Hepatic stellate cell (primary cell): ENCODE measurements at regions not wholly inside any gene's neighbourhood (a gene's known extent, or its start where the extent isn't known, plus 50 kb on each side); places are given as distances from the start of the nearest gene placed in this dataset.

Experiments used
- DNase-seq: peaks from one replicate; pipeline ENCODE4 v3.0.0; 2011; ENCODE audit warnings: low spot score

GRCh38 chr5:142508591-142508990 is 177.3 kb downstream of the FGF1 start:
- DNase-seq, result no peak

- DNase-seq, result no peak
Measured at GRCh38 chr5:142507531-142508372, 178.1 kb downstream of the FGF1 start.

DNA sequence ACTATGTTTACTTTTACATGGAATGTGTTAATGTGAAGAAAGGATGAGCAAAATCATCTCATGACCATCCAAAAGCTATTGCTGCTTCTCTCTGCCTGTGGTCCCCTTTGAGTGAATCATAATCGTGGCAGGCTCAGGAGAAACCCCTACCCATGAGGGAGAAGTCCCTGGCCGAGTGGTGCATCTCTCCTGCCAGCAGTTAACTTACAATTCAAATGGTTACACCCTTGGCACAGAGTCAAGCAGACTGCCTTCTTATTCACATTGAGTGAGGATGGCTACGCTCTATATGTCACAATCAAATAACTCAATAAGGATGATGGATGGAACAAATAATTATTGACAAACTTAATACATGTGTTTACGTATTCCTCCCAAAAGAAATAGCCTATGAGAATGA is 179.1 kb downstream of the FGF1 start:
- no peak for DNase-seq

DNA sequence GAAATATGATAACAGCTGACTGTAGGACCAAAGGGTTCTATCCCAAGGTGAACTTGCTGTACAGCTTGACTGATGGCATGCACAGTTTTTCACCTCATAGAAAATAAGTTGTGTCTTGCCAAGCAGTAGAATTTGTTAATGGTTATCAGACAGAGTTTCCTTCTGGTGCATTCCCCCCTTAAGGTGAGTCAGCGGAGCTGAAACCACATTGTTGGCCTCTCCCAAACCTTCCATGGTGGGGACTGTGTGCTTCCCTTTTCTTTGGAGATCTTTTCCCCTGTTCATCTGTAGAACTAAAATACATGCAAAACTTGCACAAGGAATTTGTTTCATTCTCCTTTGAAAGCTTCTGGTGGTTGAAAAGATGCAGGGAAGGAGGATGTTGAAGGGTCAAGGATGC is 179.8 kb downstream of the FGF1 start:
- no peak for DNase-seq

- DNase-seq, result no peak
Measured at GRCh38 chr5:142501890-142502289, 177.1 kb upstream of the SPRY4 start.

DNA sequence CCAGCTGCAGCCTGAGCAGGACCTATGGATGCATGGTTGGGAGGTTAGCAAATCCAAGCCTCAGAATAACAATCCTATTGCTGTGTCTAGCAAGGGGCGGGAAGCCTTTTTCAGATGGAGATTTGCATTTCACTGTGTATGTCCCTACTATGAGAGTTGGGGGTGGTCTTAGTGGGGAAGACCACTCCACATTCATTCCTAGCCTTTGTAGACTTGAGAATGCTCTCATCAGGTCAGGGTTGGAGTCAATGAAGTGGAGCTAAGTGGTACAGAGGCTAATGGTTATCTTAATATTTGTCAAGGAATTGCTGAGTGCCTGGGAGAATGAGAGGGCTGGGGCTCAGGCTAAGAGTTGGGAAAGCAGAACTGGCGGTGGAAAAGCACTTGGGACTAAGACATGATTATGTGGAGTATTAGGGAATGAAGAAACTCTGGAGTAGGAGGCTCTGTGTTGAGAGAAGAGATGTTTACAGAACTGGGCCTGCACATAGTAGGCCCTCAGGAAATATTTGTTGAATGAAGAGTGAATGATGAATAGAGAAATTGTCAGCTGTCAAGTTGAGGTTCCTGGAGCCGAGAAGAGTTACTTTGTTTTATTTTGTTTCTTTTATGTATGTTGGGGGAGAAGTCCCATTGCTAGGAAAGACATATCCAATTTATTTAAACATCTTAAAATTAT is 175.5 kb upstream of the SPRY4 start:
- DNase-seq, result no peak

- DNase-seq, result no peak
Measured at GRCh38 chr5:142499591-142500226, 174.9 kb upstream of the SPRY4 start.

DNA sequence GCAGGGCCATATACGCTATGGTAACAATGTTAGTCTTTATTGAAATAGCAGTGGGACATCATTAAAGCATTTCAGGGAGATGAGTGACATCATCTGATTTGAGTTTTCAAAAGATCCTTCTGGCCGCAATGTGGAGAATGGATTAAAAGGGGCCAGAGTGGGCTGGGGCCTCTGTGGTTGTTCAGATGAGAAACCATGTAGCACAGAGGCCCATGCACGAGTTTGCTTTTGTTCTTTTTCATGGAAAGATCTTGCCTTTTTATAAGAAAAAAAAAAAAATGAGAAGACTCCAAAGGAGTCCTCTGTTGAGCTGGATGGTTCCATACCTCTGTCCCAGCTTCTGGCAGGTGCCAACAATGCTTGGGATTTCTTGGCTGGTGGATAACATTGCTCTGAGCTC is 173.5 kb upstream of the SPRY4 start:
- DNase-seq, result no peak

DNA sequence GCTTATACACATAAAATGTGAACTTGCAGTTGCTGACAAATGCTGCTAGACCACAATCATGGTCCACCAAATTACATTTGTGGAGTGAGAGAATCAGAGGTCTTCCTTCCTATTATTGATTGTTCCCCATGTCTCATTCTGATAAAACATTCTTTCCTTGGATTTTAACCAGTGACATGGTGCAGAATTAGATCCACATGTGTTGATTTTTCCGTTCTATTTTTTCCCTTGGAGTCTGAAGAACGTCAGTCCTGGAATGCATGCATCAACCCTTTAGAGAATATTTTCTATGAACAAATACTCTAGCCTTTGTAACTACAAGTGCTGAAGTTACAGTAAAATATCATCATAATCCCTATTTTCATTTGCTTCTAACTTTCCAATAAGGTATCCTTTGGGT is 170.7 kb upstream of the SPRY4 start:
- no peak for DNase-seq

DNA sequence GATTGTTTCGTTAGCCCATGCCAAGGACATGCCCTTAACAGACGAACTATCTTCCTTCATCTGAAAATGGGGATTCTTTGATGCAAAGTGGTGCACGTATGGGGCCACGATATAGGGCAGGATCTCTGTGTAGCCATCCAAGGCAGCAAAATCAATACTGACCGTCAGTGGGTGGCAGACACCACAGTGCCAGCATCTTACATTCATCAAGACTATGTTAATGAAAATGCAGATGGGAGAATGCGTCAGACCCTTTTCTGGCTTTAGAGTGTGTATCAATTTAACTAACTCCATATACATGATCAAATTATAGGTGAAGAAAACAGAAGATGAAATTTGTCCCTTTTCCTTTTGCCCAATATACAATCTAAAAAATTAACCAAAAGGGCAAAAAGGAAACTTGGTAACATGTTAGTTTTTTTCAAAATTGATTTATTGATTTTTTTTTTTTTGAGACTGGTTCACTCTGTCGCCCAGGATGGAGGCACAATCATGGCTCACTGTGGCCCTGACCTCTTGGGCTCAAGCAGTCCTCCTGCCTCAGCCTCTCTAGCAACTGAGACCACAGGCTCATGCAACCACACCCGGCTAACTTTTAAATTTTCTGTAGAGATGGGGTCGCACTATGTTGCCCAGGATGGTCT is 169.2 kb upstream of the SPRY4 start:
- no peak for DNase-seq

DNA sequence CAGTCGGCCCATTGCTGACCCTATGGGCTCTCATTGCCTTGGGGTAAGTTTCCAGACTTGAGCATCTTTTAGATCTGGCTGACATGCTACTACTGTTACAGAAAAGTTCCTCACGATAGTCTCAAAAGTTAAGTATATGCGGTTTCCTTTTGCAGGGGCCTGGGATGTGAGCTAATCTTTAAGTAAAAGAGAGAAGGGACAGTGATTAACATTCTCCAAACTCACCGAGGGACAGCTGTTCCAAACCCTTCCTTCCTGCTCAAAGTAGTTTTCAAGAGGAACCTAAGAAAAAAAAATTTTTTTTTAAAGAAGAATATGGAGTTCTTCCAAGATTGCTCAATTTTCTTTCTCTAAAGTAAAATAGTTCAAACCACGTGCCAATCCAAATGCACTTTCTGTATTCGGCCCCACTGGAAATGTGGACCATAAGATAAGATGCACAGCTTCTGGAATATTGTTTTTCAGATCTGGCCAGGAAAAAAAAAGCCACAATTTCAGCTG is 168.0 kb upstream of the SPRY4 start:
- DNase-seq, result no peak

GRCh38 chr5:142491679-142492078 is 166.9 kb upstream of the SPRY4 start:
- DNase-seq, result no peak

GRCh38 chr5:142491270-142491669 is 166.4 kb upstream of the SPRY4 start:
- no peak for DNase-seq

DNA sequence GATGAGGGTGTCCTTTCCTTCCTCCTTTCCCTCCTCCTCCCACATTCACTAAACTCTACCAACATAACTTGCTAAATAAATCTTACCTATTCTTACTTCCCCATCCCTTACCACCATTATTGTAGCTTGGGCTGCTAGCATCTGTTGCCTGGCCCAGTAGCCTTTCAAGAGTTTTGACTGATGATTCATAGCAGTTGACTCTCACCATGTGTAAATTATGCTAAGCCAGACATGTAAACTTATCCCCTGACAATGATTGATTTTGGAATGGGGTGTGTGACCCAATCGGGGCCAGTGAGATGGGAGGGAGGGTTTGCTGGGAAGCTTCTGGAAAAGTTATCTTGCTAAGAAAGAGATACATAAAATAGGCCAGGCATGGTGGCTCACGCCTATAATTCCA is 161.8 kb upstream of the SPRY4 start:
- DNase-seq, result peak; percentile 29

GRCh38 chr5:142486020-142486419 is 161.2 kb upstream of the SPRY4 start:
- DNase-seq, result no peak

DNA sequence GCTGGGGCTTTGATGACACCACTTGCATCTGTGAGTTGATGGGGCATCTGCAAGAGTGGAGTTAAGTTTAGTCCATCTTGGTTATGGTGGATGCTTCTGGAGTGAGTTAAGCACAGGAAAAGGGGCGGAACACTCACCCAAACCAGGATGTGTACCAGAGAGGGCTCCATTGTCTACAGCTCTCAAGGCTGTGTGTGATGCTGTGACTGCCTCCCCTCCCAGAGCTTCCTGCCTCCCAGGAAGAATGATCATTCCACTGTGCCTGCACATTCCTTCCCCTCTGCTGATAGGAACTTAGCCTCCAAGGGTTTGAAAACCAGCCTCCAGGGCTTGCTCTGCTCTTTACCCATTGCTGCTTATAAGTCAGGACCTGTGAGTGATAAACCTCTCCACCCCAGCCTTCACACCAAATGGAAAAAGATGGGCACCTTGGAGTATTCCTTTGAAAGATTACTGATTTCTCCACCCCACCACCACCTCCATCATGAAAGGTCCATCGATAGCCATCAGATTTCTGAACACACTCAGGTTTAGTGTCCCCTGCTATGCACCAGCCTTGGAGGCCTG is 160.1 kb upstream of the SPRY4 start:
- no peak for DNase-seq

- no peak for DNase-seq
Measured at GRCh38 chr5:142482207-142482606, 157.4 kb upstream of the SPRY4 start.

GRCh38 chr5:142481410-142481809 is 156.6 kb upstream of the SPRY4 start:
- DNase-seq, result no peak

- no peak for DNase-seq
Measured at GRCh38 chr5:142479854-142480519, 155.2 kb upstream of the SPRY4 start.

DNA sequence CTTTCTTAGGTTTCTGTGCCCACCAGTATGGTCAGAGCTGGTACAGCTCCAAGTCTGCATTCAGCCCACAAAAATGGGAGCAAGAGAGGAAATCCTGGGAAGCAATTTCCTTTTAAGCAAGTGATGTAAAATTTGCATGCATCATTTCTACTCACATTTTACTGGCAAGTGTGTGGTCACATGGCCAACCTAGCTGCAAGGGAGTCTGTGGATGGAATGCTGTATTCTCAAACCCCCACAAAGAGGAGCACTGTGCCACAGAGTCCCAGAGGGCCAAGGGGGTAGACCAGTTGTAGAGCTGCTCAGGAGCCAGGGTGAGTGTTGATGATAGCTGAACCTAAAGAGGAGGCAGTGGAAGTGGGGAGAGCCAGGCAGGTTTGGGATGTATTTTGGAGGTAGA is 154.3 kb upstream of the SPRY4 start:
- DNase-seq, result no peak

GRCh38 chr5:142478113-142478512 is 153.3 kb upstream of the SPRY4 start:
- DNase-seq, result no peak

GRCh38 chr5:142475102-142475513 is 150.3 kb upstream of the SPRY4 start:
- DNase-seq, result no peak
